Hematopoietic multipotent progenitor cell treated with erythropoietin and hydrocortisone succinate and interleukin-3 and kit ligand, for 6 days (in vitro differentiated cells): ENCODE measurements at regions not wholly inside any gene's neighbourhood (a gene's known extent, or its start where the extent isn't known, plus 50 kb on each side); places are given as distances from the start of the nearest gene placed in this dataset.
"Not testable (repeated sequence)": the region's sequence is repeated elsewhere in the genome, so short reads cannot be mapped to it uniquely, and the experiment has no call there.

Source experiments
- DNase-seq: peaks from one replicate; pipeline ENCODE4 v3.0.0-alpha.2; 2015

DNA sequence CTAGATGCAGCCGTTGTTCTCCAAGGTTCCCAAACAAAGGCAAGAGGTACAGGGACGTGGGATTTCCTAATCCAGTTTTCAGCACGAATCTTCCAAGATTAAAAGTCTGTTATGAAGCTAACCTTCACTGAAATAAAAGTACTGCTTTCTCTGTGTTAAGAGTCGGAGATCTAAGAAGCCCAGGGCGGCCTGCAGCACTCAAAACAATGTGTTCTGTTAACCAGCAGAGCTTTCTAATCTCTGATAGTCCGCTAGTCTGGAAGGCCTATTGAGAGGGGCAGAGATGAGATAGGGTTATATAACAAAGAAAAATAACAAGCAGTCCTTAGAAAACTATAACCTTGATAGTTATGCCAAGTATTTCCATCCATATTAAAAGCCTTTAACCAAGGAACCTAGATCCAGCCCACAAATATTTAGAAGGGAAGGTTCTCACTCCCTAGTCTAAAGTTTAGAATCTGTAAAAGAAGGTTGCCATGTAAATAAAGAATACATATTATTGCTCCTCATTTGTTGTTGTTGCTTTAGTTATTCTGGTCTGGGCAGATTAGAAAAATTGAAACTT is 106.3 kb upstream of the SVIL start:
- no peak for DNase-seq

DNA sequence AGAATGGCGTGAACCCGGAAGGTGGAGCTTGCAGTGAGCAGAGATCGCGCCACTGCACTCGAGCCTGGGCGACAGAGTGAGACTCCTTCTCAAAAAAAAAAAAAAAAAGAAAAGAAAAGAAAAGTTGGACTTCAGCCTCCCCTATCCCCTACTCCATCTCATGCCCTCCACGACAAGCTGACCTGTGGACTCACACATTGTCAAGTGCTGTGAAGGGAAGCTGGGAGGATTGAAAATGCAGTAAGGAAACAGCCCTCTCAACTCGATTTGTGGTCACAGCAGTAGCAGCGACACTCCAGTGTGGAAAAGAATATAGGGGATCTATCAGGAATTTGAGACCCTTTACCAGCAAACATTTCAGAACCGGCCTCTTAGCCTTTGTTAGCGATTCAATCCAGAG is 103.6 kb upstream of the SVIL start:
- DNase-seq = no peak

DNA sequence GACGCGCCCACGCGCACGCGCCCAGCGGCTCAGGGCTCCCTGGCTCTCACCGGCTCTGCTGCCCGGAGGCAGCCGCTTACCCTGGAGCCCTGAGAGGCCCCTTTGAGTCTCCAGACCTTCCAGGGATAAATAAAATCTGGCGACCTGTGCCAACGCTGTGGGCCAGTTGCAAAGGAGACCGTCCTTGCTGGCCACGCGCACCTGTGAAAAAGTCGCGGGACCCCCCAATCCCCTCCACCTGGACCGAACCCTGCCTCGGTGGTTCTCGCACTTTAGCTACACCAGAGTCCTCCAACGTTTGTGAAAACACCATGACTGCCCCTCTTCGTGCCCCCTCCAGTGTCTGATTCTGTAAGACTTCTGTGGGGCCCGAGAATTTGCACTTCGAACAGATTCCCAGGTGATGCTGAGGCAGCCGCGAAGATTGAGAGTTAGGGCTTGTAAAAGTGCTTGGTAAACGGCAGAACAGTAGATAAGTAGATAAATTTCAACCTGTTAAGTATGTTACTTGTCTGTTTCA is 102.4 kb upstream of the SVIL start:
- no peak for DNase-seq

- DNase-seq = peak; percentile 21
These were observed 101.7 kb upstream of the SVIL start for GRCh38 chr10:29736366-29737073.

DNA sequence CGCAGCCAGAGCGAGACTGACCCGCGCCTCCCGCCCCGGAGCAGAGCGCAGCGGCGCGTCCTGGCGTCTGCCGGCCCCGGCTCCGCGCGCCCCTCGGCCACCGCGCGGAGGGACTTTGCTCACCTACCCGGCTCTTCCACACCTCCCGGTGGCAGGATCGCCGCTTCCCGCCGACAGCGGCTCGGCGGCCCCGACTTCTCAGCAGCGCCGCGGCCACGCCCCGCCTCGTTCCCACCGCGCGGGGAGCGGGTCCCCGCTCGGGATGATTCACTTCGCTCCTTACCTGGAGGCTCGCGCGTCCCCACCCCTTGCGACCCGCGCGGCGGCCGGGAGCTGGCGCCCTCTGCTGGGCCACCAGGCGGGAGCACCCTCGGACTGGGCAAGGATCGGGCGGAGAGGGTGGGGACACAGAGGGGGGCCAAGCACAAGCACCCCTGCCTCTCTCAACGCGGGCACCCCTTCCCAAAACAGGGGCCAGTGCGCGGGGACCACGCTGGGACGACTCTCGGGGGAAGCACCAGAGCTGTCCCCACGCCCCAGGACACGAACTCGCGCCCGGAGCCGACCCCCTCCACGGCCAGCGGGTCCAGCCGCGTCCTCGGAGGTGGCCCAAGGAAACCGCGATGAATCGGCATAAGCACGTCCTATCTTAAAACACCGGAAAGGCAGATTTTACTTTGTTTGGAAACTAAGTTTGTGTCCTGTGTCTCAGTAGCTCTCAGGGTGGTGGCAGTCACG is 101.0 kb upstream of the SVIL start:
- peak; percentile 74 for DNase-seq

DNA sequence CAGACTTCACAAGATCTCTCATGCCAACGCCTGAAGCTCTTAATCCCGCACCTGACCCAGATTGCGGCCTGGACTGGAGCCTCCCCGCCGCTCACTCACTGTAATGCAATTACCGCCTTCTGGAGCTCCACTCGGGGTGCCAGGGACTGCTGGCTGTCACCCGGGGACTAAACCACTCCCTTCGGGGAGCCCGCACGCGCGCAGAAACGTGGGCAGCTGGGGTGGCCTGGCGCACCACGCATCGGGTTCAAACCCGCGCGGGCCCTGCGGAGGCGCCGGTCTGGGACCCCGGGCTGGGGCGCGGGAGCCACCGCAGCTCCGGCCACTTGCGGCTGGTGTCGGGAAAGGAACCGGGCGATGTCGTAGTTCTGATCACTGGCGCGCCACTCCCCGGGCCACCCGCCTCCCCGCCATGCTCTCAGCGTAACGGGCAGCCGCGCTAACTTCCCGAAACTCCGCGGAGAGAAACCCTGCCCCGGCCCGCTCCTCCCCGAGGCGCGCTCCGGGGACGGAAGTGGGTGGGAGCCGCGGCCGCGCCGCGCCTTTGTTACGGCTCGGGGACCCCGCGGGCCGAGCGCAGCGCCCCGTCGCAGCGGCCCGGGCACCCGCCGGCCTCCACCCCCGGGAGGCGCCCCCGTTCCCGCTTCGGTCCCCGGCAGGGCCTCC is 100.3 kb upstream of the SVIL start:
- DNase-seq = peak; percentile 63

- DNase-seq = peak; percentile 20
These were observed 99.8 kb upstream of the SVIL start for GRCh38 chr10:29734640-29734961.

GRCh38 chr10:29733323-29733722 is 98.6 kb upstream of the SVIL start:
- no peak for DNase-seq

DNA sequence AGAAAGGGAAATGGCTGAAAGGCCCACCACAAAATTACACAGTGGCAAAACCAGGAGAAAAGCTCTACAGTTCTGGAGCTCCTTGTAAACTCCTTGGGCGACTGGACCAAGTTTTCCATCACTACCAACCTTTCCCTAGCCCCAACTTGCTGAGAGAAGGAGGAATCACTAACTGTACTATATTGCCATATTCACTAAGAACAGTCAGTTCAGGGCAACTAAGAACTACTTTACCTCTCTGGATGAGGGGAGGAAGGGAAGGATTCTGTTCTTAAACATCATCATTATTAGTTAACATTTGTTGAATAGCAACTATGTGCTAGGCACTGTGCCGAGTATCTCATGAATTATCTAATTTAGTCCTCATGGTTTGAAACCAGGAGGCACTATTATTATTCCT is 98.1 kb upstream of the SVIL start:
- DNase-seq = no peak

DNA sequence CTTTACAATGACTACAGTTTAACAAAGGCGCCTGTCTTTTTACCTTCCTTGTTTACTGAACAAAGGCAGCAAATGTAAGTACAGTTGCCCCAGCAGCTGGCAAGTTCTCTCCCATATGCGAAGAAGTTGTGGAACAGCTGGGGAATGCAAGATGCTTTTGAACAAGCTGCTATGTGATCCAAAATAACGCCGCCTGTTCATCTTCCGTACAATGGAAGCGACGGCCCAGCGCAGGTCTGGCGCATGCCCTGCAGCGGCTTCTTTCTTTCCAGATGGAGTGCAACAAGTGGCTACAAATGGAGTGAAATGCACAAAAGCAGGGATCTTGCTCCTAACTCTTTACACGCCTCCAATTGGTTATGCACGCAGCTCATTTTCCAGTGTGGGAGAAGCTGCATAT is 97.0 kb upstream of the SVIL start:
- no peak for DNase-seq

DNA sequence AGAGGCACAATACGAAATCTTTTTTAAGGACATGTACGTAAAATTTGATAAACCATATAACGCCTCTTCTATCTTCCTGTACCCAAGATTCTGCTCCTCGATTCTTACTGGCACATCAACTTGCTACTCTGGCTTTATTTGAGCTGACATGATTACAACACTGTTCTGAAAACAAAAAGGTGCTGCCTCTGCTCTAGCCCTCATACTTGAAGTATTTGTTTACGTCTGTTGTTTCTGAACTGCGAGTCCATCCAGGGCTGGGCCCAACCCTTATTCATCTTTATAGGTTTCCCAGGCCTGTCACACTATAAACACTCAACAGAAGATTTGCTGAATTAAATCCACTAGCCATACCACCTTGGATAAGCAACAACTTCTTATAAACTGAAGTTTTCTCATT is 96.2 kb upstream of the SVIL start:
- no peak for DNase-seq

DNA sequence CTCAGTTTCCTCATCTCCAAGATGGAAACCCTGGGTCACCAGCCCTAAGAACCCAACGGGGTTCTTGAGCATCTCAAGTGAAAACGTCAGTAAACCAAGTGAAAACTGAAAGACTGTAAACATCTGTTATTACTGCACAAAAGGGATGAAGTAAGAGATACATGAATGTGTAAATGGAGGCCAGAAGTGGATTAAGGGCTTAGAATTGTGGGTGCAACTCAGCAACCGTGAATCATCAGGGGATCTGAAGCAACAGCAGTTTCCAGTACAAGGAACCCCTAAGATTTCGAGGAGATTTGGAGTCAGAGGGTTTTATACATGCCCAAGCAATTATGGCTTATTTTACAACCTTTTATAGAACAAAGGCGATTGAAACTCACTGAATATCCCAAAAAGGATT is 95.7 kb upstream of the SVIL start:
- DNase-seq = no peak

DNA sequence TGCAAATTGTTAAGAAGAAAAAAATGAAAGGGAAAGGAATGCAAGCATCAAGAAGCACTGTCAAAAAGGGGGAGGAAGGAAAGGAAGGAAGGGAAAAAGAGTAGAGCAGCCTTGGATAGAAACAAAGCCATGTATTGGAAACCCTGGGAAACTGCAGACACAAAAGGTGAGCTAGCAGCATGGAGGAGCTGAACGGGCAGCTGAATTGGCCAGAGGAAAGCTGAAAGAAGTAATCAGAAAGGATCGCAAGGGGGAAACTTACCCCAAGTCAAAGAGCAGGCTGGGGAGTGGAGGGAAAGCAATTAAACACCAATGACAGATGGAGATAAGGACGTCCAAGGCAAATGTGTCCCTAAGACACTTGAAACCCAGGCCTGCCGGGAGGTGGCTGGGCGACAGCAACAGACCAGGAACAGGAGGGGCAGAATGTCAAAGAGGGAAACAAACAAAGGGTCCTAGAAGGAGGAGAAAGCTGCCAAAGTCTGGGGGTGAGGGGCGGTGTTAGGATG is 93.8 kb upstream of the SVIL start:
- no peak for DNase-seq

DNA sequence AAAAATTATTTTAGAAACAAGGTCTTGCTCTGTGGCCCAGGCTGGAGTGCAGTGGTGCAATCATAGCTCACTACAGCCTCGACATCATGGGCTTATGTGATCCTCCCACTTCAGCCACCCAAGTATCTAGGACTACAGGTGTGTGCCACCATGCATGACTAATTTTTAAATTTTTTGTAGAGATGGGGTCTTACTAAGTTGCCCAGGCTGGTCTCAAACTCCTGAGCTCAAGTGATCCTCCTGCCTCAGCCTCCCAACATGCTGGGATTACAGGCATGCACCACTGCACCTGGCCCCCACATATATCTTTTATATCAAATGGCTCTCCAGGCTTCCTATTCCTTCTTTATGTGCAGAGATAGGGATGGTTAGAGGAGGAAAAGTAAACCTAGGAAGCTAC is 91.2 kb upstream of the SVIL start:
- DNase-seq = not testable (repeated sequence)

GRCh38 chr10:29725133-29725720 is 90.5 kb upstream of the SVIL start:
- peak; percentile 56 for DNase-seq

DNA sequence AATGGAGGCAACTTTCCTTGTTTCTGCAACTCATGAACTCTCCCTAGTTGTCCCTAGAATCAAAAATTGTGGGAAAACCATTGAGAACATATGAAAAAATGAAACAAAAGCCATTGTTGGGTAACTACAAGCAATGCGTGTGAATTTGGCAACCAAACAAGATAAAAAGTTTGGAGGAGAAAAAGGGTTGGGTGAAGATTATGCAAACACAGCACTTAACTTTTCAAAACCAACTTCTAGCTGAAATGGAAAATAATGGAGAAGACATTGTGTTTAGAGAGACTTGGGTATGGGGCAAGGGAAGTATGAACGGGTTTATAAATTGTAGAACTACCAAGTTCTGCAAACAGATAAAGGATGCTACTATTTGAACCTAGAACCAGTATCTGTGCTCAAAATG is 89.0 kb upstream of the SVIL start:
- DNase-seq = no peak

DNA sequence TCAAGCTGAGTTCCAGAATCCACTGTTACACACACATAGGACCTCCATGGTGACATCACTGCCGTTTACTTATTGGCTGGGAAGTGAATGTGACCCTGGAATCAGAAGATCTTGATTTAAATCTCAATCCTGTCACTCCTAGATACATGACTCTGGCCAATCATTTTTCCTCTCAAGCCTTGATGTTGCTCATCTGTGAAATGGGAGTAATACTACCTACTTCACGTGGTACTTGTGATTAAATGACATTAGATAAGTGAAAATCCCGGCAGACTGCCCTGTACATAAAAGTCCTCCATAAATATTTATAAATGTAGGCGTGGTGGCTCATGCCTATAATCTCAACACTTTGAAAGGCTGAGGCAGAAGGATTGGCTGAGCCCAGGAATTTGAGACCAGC is 88.0 kb upstream of the SVIL start:
- no peak for DNase-seq

GRCh38 chr10:29720149-29720548 is 85.4 kb upstream of the SVIL start:
- no peak for DNase-seq

DNA sequence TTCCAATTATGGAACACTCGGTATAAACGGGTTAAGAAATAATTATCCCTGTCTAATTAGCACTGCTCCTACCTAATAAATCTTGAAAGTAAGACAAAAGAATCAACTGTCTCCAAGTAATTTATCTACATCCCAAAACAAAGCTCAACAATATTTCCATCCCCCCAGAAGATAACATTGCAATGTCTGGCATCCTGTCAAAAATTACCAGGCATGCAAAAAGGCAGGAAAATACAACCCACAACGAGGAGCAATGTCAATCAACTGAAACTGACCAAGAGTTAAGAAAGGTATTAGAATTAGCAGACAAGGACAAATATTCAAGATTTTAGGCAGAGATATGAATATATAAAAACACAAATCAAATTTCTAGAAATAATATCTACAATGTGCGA is 84.5 kb upstream of the SVIL start:
- DNase-seq = no peak

GRCh38 chr10:29715296-29715695 is 80.5 kb upstream of the SVIL start:
- no peak for DNase-seq

DNA sequence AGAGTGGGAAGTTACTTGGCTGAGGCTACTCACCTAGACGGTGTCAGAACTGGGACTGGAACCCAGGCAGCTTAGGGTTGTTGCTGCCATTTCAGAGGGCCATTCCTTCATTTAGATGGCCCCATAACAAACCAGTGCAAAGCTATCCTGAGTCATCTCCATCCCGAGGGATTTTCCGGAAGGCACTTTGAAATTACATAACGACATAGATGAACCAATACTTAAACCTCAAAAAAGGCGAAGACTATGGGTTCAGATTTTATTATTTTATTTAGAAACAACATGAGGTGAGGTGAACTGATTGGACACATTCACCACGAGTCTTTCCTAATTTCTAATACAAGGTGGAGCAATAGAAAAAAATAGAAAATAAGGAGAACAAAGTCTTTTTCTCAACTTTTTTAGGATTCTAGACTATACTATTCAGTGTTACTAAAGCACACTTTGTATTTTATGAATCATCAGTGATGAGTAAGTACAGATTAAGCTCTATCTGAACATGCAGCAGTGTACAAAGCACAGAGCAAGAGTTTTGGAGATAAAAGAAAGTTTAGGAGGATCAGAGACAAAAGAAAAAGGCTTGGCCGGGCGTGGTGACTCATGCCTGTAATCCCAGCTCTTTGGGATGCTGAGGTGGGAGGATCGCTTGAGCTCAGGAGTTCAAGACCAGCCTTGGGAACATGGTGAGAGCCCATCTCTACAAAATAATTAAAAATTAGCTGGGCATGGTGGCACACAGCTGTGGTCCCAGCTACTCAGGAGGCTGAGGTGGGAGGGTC is 79.5 kb upstream of the SVIL start:
- no peak for DNase-seq

DNA sequence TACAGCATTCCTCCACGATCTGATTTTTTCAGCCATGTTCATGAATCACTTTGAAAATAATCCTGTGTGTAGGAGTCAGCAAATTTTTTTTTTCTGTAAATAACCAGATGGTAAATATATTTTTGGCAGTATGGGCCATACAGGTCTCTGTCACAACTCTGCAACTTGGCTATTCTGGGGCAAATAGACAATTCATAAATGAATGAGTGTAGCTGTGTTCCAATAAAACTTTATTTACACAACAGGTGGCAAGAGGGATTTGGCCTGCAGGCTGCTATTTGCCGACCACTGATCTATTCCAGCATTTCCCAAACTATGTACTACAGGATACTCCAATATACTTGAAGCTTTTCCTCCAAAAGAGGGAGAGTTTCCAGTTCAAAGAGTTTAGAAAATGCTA is 78.7 kb upstream of the SVIL start:
- DNase-seq = no peak
